Hindlimb muscle (tissue), 1 donor: ENCODE measurements at regions not wholly inside any gene's neighbourhood (a gene's known extent, or its start where the extent isn't known, plus 50 kb on each side); places are given as distances from the start of the nearest gene placed in this dataset.

ENCODE experiments used
- DNase-seq: peaks from one replicate; pipeline ENCODE4 v3.0.0-alpha.2; 2013

- DNase-seq: no peak
Measured at GRCh38 chr16:48885471-48885870, 275.5 kb upstream of the N4BP1 start.

GRCh38 chr16:48881272-48881671 lies 271.3 kb upstream of the N4BP1 start:
- no peak for DNase-seq

GRCh38 chr16:48879223-48880122 lies 269.5 kb upstream of the N4BP1 start:
- DNase-seq: no peak

- no peak for DNase-seq
Measured at GRCh38 chr16:48877946-48878345, 268.0 kb upstream of the N4BP1 start.

GRCh38 chr16:48870141-48870540 lies 260.2 kb upstream of the N4BP1 start:
- no peak for DNase-seq

GRCh38 chr16:48865520-48865919 lies 255.5 kb upstream of the N4BP1 start:
- DNase-seq: no peak

- no peak for DNase-seq
Measured at GRCh38 chr16:48864055-48864454, 254.1 kb upstream of the N4BP1 start.

- DNase-seq: no peak
Measured at GRCh38 chr16:48862087-48862532, 252.1 kb upstream of the N4BP1 start.

GRCh38 chr16:48860341-48860740 lies 250.4 kb upstream of the N4BP1 start:
- DNase-seq: no peak

GRCh38 chr16:48852951-48853350 lies 243.0 kb upstream of the N4BP1 start:
- no peak for DNase-seq

GRCh38 chr16:48852458-48852857 lies 242.5 kb upstream of the N4BP1 start:
- DNase-seq: no peak

- DNase-seq: no peak
Measured at GRCh38 chr16:48850097-48850770, 240.3 kb upstream of the N4BP1 start.

- DNase-seq: no peak
Measured at GRCh38 chr16:48846277-48846676, 236.3 kb upstream of the N4BP1 start.

GRCh38 chr16:48845261-48845660 lies 235.3 kb upstream of the N4BP1 start:
- DNase-seq: no peak

- no peak for DNase-seq
Measured at GRCh38 chr16:48838349-48838748, 228.4 kb upstream of the N4BP1 start.

- DNase-seq: no peak
Measured at GRCh38 chr16:48836636-48837035, 226.7 kb upstream of the N4BP1 start.

GRCh38 chr16:48836067-48836466 lies 226.1 kb upstream of the N4BP1 start:
- no peak for DNase-seq

- no peak for DNase-seq
Measured at GRCh38 chr16:48834576-48834975, 224.6 kb upstream of the N4BP1 start.

- no peak for DNase-seq
Measured at GRCh38 chr16:48833461-48833860, 223.5 kb upstream of the N4BP1 start.

GRCh38 chr16:48831076-48831722 lies 221.2 kb upstream of the N4BP1 start:
- DNase-seq: no peak

GRCh38 chr16:48829336-48830310 lies 219.6 kb upstream of the N4BP1 start:
- no peak for DNase-seq

- DNase-seq: no peak
Measured at GRCh38 chr16:48824271-48824670, 214.3 kb upstream of the N4BP1 start.
